ENCODE measurements at regions not wholly inside any gene's neighbourhood (a gene's known extent, or its start where the extent isn't known, plus 50 kb on each side); places are given as distances from the start of the nearest gene placed in this dataset.
"Not testable (repeated sequence)": the region's sequence is repeated elsewhere in the genome, so short reads cannot be mapped to it uniquely, and the experiment has no call there.

GRCh38 chr1:87972811-87973210 lies 644.1 kb downstream of the LMO4 start:
- DNase-seq: no peak

DNA sequence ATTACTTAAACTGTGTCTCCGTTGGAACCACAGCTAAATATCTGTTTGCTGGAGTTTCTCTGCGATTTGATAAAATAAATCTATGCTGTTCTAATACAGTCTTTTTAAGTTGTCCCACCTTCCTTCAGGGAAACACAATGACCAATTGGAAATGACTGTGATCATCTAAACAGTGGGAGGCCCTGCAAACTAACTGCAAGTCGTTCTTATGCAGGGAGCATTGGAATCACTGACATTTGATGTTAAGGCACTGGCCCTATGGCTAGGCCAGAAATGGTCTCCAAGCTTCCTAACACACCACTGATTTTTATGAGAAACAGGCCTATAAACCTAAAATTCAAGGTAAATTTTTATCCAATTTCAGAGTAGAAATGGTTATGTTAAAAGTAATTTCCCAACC lies 645.2 kb downstream of the LMO4 start:
- DNase-seq: no peak

GRCh38 chr1:87976316-87976715 lies 647.6 kb downstream of the LMO4 start:
- no peak for DNase-seq

DNA sequence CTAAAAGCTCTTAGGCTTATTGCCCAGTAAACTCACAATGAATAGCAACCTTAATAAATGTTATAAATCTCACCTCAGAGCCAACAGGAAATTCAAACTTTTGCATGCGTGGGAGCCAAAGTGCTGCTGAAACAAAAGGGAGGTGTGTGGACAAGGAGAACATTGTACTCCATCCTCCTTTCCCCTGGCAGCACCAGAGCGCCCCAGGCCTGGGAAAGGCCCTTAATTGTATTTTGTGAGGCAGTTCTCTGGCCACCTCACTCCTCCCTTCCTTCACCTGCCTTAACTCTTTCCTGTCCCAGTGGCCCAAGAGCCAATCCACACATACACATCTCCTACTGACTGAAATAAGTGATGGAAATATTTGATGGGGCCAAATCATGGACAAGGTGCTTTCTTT lies 648.5 kb downstream of the LMO4 start:
- no peak for DNase-seq

DNA sequence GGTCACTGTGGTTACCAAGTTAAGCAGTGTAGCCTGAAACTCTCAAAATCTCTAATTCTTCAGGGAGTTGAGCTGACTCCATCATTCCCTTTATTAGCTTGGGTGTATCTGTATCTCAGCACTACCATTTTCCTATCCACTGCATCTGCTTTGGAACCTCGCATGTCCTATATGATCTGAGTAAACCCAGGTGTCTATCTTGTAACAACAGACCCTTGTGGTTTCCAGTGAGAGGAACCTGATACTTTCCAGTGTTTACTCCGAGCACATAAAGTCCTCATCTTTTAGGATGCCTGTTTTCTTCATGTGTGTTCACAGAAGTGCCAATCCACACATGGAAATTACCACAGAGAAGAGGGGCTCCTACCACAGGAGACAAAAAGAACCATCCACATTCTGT lies 650.4 kb downstream of the LMO4 start:
- DNase-seq: no peak

DNA sequence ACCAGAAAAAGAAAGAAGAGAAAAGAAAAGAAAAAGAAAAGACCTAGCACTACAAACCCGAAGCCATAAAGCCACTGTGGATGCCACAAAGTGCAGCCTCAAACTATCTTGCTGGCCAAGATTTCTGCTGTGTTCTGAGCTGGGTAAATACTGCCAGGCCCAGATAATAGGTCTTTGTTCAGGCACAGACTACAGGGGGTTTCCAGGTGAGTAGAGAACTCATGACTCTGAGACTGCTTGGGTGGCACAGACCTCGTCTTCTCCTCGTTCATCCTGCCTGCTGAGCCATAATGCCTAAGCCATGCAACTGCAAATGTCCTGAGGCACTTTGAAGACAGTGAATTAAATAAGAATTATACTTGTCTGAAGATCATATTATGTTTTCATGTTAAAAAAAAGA lies 651.8 kb downstream of the LMO4 start:
- no peak for DNase-seq

- no peak for DNase-seq
Measured at GRCh38 chr1:87981386-87981785, 652.7 kb downstream of the LMO4 start.

DNA sequence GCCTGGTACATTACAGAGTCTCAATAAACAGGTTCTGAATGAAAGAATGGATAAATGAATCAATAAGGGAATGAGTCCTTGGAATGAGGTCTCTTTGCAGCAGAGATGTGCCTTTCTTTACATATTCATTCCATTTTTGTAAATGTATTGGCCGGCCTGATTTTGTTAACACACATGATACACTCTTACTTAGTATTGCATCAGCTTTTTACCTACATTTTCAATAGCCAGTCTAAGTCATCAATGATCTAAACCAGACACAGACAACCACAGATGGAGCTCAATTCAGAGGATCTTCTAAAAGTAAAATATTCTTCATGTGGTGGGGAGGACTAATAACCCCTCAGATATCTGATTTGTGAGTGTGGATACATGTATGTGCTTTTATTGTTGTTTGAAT lies 653.1 kb downstream of the LMO4 start:
- no peak for DNase-seq

GRCh38 chr1:87983841-87984240 lies 655.2 kb downstream of the LMO4 start:
- no peak for DNase-seq

GRCh38 chr1:87985071-87985470 lies 656.4 kb downstream of the LMO4 start:
- no peak for DNase-seq

DNA sequence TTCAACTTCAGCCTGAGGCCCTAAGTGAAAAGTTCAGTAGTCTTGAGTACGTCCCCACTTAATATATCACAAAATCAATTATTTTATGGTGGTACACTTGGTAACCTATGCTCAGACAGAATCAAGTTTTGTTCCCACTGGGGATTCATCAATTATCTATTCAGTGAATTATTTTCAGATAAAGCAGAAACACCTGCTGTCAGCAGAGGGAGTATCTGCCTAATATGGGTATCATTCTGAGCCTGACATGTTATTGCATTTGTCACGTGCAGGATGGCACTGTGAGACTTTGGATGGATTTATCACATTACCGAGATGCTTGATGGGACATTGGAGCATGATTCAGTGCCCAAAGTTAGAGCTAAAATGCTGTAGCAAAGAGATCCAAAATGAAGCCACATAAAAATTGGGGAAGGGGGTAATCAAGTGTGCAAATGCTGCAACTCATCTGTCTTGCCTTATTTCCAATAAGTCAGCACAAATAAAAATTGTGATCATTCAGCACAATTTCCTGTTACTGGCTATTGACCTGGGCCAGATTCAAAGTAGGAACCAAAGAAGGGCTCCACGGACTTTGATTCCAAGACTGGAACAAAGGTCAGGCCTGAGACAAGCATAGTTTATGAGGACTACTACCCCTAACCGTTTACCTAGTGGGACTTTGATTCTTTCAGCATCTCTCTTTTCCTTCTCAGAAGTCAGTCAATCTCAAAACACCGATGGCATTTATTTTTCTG lies 657.6 kb downstream of the LMO4 start:
- DNase-seq: no peak

- DNase-seq: no peak
Measured at GRCh38 chr1:87989346-87989745, 660.7 kb downstream of the LMO4 start.

DNA sequence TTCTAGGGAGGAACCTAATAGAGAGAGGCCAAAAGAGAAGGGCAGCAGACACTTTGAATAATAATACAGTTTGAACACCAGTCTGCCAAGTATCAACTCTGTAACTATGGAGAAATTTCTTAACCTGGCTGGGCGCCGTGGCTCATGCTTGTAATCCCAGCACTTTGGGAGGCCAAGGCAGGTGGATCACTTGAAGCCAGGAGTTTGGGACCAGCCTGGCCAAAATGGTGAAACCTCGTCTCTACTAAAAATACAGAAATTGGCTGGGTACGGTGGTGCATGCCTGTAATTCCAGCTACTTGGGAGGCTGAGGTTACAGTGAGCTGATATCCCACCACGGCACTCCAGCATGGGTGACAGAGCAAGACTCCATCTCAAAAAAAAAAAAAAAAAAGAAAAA lies 663.9 kb downstream of the LMO4 start:
- not testable (repeated sequence) for DNase-seq

GRCh38 chr1:87993051-87993450 lies 664.4 kb downstream of the LMO4 start:
- DNase-seq: no peak

DNA sequence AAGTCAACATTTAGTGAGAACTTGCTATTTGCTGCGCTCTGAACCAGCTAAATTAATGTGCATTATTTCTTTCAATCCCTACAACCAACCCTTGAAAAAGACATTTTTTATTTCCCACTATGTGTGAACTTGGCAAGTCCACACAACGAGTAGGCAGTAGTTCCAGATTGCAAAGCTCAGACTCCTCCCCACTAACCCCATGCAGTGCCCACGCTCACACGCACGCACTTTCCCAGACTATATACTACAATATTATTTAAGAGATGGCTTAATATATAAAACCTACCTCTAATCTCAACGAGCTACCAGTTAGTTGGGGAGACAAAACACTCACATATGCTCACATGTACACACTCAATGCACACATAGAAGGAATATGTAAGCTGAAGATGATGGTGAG lies 671.2 kb downstream of the LMO4 start:
- DNase-seq: no peak

- no peak for DNase-seq
Measured at GRCh38 chr1:88001460-88001859, 672.8 kb downstream of the LMO4 start.

- DNase-seq: no peak
Measured at GRCh38 chr1:88003255-88003654, 674.6 kb downstream of the LMO4 start.

DNA sequence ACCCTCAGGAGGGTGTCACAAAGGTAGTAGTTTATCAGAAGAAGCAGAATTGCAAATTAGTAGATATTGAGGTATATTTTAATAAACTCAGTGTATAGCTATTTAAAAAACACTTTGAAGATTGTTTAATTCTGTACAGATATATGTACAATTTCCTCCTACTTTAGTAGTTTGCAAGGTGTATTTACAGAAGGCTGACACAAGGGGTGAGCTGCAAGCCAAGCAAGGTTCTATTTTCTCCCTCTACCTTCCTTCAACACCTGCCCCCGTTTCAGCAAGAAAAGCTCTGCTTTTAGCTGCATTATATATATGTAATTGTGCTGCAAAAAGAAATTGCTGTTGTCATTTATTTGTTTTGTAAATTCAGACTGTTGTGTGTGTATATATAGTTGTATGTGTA lies 674.2 kb upstream of the PKN2 start:
- no peak for DNase-seq

DNA sequence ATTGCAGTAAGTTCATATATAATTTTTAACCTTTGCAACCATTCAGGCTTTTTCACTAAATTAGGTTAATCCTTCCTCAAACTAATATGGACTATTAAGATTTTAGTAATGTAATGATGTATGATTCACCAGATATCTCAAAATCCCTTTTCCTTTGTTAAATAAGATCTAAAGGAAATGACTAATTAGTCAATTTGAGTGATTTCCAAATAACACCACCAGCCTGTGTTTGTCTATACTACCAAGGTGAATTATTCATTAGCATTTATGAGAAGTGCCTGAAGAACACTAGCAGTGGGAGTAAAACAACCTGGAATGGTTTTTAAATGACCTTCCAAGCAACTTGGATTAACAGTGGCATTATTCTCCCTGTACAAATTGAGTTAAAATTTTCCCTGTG lies 670.6 kb upstream of the PKN2 start:
- DNase-seq: no peak

DNA sequence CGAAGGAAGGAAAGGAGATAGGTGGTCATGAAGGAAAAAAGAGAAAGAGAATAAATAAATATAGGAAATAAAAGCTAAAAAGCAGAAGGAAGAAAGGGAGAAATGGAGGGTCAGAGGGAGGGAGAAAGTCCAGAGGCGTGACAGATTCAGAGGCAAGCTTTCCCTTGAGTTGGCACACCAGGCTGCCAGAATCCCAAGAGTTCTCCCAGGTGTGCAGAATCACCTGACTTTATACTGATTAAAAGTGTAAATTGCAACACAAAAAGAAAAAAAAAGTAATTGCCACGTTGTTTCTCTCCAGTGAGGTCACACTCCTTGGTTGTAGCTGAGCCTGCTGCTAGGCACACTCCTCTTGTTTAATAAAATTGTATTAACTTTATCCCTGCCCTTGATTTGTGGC lies 669.9 kb upstream of the PKN2 start:
- DNase-seq: no peak

- no peak for DNase-seq
Measured at GRCh38 chr1:88016947-88017346, 667.1 kb upstream of the PKN2 start.

DNA sequence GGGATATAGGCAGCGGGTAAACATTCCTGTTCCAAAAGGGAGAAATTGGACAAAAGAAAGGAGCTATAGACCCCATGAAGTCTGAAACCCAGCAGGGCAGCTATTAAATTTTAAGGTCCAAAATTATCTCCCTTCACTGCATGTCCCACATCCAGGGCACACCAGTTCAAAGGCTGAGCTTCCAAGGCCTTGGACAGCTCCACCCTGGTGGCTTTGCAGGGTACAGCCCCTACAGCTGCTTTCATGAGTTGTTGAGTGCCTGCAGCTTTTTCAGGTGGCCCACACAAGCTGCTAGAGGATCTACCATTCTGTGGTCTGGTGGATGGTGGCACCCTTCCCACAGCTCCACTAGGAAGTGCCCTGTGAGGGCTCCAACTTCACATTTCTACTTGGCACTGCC lies 662.5 kb upstream of the PKN2 start:
- DNase-seq: no peak

GRCh38 chr1:88022516-88022915 lies 661.6 kb upstream of the PKN2 start:
- DNase-seq: no peak

- no peak for DNase-seq
Measured at GRCh38 chr1:88029142-88029541, 654.9 kb upstream of the PKN2 start.

DNA sequence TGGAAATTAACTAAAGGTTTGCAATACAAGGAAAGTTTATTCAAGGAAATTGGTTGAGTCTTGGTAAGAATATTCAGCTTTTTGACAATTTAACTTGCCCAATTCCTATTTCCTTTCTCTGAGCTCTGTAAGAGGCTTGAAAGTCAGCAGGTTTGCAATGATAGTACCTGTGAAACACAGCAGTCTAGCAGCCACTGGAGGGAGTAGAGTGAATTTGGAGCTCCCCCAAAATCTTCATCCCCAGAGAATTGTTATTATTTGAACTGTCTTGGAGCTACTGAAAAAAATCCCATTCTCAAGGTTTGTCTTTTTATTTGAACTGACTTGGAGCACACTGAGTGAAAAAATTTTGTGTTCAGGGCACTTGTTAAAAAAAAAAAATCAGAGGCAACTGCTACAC lies 654.2 kb upstream of the PKN2 start:
- no peak for DNase-seq

DNA sequence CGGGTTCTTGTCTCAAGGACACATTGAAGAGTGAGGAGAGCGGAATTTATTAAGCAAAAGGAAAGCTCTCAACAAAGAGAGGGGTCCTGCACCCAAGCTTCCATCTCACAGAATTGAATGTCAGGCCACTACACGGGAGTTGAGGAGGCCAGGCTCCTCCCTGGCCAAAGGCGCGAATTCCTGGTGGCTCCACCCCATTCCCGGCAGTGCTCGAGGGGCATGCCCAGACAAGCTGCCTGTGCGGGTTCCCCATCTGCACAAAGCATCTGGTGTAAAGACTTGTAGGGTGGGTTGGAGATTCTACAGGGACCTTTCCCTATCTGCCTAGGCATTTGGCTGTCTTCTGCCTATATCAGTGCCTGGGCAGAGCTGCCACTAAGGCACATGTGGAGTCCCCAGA lies 648.5 kb upstream of the PKN2 start:
- no peak for DNase-seq
